ENCODE measurements at regions not wholly inside any gene's neighbourhood (a gene's known extent, or its start where the extent isn't known, plus 50 kb on each side); places are given as distances from the start of the nearest gene placed in this dataset.

DNA sequence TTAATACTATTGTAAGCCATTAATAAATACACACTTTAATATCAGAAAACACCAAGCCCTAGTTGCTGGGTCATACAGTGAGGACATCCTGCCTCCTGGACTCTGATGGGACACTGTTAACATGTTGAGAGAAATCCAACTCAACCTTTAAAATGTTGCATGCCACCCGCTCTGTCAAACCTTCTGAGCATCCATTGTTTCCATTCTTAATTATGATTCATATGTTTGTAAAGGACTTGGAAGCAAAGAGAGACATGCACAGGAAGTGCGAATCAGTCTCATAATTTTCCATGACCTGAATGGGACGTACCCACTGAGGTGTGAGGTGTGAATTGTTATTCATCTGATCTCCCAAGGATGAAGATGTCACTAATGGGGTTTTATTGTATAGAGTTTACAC is 186.4 kb downstream of the CAAP1 start:
- no peak for TF ChIP-seq POLR2A (IDR thresholded peaks at IDR 0.05; ENCODE audit: low read depth, low read length)
- DNase-seq (ENCODE audit: insufficient read length, low spot score) = no peak
- FAIRE-seq = no peak

DNA sequence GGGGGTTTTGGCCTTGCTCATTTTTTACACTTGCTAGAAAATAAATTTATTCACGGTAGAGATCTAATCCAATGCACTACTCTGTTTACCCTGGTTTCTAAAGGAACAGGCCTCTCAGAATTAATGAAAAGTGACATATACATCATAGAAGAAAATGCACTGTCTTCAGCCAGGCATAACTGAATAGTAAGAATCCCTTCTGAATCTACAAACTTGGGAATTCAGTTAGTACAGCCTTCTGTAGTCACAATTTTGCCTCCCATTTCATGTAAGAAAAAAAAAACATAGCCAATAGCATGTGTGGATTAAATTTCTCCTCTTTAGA is 197.3 kb downstream of the CAAP1 start:
- FAIRE-seq (no peak), DNase-seq (ENCODE audit: insufficient read length, low spot score) (no peak)
- no peak for TF ChIP-seq POLR2A (IDR thresholded peaks at IDR 0.05; ENCODE audit: low read depth, low read length)

GRCh38 chr9:26694381-26695297 is 198.0 kb downstream of the CAAP1 start:
- DNase-seq (ENCODE audit: insufficient read length, low spot score) (no peak), FAIRE-seq (no peak)
- TF ChIP-seq POLR2A (IDR thresholded peaks at IDR 0.05; ENCODE audit: low read depth, low read length) = no peak

GRCh38 chr9:26689041-26689440 is 203.6 kb downstream of the CAAP1 start:
- no peak for TF ChIP-seq POLR2A (IDR thresholded peaks at IDR 0.05; ENCODE audit: low read depth, low read length)
- no peak for FAIRE-seq
- no peak for DNase-seq (ENCODE audit: insufficient read length, low spot score)

- no peak for TF ChIP-seq POLR2A (IDR thresholded peaks at IDR 0.05; ENCODE audit: low read depth, low read length)
- DNase-seq (ENCODE audit: insufficient read length, low spot score) (no peak), FAIRE-seq (peak; percentile 84)
Observed at GRCh38 chr9:26687421-26687820, 205.2 kb downstream of the CAAP1 start.

GRCh38 chr9:26685818-26686217 is 206.8 kb downstream of the CAAP1 start:
- FAIRE-seq (peak; percentile 96), DNase-seq (ENCODE audit: insufficient read length, low spot score) (peak; percentile 26)
- TF ChIP-seq POLR2A (IDR thresholded peaks at IDR 0.05; ENCODE audit: low read depth, low read length) = no peak

GRCh38 chr9:26684029-26684428 is 208.6 kb downstream of the CAAP1 start:
- no peak for TF ChIP-seq POLR2A (IDR thresholded peaks at IDR 0.05; ENCODE audit: low read depth, low read length)
- no peak for DNase-seq (ENCODE audit: insufficient read length, low spot score)

DNA sequence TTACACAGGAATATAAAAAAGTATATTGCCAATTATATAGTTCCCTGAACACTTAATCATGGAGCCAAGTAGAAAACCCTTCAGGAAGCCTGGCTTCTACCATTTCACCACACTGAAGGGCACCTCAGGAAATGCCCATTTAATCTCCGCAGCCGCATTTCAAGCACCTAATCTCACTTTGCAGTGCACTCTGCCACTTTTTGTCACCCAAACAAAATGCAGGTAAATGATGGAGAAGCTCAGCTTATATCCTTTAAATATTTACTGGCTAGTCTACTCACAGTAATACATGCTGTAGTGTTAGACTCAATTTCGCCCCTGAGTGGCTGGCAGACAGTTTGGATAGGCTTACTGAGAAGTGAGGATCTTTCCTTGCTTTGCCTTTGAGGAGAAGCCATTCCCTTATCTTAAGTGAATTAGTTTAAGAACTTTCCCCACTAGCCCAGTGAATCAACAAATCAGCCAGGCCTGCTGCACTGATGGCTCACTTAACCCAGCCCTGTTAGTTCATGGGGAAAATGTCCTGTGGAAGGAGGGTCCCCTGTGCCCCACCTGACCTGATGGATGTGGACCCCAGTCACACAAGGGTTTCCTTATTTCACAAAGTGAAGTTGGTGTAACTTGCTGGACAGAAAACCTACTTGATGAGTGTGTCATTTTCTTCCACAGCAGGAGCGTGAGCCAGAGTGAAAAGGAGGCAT is 209.7 kb downstream of the CAAP1 start:
- FAIRE-seq (no peak), DNase-seq (ENCODE audit: insufficient read length, low spot score) (no peak)
- TF ChIP-seq POLR2A (IDR thresholded peaks at IDR 0.05; ENCODE audit: low read depth, low read length) = no peak

More at GRCh38 chr9:26684029-26684428, 208.6 kb downstream of the CAAP1 start:
- FAIRE-seq = no peak

DNA sequence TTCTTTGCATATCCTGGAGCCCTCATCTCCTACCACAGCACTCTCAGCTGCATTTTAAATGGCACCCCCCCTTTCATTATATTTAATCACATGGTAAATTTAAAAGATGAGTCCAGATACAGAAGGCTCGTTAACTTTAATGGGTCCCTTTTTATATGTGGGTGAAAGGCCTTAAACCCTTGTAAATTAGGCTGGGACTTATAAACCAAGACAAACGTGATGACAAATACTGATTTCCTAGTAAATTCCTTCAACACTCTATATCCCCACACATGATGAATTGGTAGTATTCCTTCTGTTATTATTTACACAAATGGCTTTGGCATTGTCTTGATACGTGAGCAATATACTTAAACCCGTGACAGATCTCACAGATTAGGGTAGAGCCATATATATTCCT is 210.6 kb downstream of the CAAP1 start:
- FAIRE-seq (no peak), DNase-seq (ENCODE audit: insufficient read length, low spot score) (no peak)
- TF ChIP-seq POLR2A (IDR thresholded peaks at IDR 0.05; ENCODE audit: low read depth, low read length) = no peak

GRCh38 chr9:26677965-26678706 is 214.5 kb downstream of the CAAP1 start:
- DNase-seq (ENCODE audit: insufficient read length, low spot score) = no peak
- no peak for TF ChIP-seq POLR2A (IDR thresholded peaks at IDR 0.05; ENCODE audit: low read depth, low read length)
- FAIRE-seq = peak; percentile 87

- no peak for FAIRE-seq
- DNase-seq (ENCODE audit: insufficient read length, low spot score) = no peak
- no peak for TF ChIP-seq POLR2A (IDR thresholded peaks at IDR 0.05; ENCODE audit: low read depth, low read length)
Observed at GRCh38 chr9:26675035-26675434, 217.6 kb downstream of the CAAP1 start.

DNA sequence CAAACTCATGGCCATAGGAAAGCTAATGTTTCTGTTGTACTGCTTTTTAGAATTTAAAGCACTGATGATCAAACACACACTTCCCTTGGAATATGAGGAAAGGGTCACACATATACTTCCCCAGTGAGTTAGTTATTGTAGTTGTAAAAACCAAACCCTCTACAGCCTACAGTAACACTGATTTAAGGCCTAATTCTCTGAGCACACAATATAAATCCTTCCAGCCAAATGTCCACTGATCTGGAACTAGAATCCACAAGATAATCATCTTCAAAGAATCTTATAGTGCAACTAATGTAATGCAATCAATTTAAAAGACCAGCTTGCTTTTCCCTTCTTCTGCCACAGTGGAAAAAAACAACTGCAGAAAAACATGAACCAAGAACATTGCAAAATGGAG is 219.3 kb downstream of the CAAP1 start:
- DNase-seq (ENCODE audit: insufficient read length, low spot score) (no peak), FAIRE-seq (no peak)
- no peak for TF ChIP-seq POLR2A (IDR thresholded peaks at IDR 0.05; ENCODE audit: low read depth, low read length)

DNA sequence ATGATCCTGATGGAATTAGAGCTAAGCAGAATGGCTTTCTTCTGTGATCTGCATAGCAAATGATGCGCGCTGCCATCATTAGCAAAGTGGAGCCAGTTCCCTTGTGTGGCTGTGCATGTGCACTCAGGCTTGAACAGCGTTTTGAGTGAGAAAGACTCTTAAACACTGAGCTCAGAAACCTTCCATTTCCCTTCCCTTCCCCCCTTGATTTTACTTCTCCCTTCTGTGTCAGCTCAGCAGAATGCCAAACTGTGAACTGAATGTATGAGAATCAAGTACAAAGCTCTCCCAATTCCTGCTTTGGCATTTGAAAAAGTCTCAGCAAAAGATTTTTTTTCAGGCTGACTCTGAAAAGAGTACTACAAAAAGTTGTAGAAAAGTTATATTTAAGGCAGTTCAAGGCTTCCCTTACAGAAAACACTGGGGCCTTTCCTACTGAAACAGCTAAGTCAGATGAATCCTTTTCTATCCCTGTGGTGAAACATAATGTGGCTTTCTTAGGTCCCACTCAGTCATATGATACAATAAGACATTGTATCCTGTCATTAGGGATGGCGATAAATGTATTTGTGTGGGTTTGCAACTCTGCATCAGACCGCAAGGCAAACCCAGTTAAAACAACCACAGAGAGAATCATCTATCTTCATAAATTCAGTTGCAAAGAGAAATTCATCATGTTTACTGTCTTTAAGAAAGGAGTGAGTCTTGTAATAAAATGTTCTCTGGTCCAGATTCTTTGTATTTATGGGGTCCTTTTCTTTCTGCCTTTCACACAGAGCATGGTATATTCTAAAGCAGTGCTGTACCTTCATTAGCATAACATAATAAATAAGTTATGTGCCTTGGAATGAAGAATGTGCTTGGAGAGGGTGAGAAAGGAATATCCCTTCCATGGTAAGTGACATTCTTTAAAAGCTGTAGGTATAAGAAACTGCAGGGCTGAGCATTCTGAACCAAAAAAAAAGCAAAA is 222.6 kb downstream of the CAAP1 start:
- FAIRE-seq = peak; percentile 82
- no peak for TF ChIP-seq POLR2A (IDR thresholded peaks at IDR 0.05; ENCODE audit: low read depth, low read length)
- peak; percentile 16 for DNase-seq (ENCODE audit: insufficient read length, low spot score)
